Left colon (tissue), 2 donors: ENCODE measurements at regions not wholly inside any gene's neighbourhood (a gene's known extent, or its start where the extent isn't known, plus 50 kb on each side); places are given as distances from the start of the nearest gene placed in this dataset.

ENCODE experiments used
- ATAC-seq: fragments of 200-7000 bp; cut with Tn5 transposase; one replicate; pipeline ENCODE4 v1.9.1; 2020; ENCODE audit warnings: mild to moderate bottlenecking, moderate library complexity
- DNase-seq, 2 donors: peaks; one replicate each; pipeline ENCODE4 v3.0.0-alpha.2; 2020
- intact Hi-C, 2 donors: fragments of 100-400 bp; cut with DNase I in 1 of 2; cut with micrococcal nuclease in 1 of 2; formaldehyde crosslinking; loops; one replicate each; pipeline versions ENCODE4 v1.11.2 to v1.14.0; 2022; cut with DNase I, micrococcal nuclease
- donor health status: DM: no; HTN: no; CAD: no.
- donor health status: DM: yes; HTN: yes; CAD: no.

DNA sequence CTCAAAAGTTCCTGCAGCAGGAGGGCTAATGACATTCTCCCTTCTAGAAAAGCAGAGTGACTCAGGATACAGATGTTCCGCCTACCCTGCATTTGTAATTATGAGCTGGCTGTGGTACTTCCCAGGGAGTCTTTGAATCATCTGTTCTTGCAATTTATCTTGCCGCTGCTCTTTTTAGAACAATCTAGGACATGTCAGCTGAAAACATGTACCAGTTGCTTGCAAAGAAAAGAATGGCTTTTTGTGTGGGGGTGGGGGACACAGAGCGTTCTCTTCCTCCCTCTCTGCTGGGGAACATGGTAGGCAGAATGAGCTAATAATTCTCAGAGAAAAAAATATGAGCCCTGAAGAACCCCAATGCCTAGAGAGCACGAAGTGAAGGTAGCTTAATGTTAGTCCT, 51.7 kb upstream of the TUT7 start:
- DNase-seq (no peak), ATAC-seq (no peak)
- intact Hi-C loops: no loop called here

- DNase-seq (no peak), ATAC-seq (no peak)
- intact Hi-C loops: no loop called here
Observed at GRCh38 chr9:86405086-86405491, 50.9 kb upstream of the TUT7 start.
